HK-2 (cell line): ENCODE measurements at regions not wholly inside any gene's neighbourhood (a gene's known extent, or its start where the extent isn't known, plus 50 kb on each side); places are given as distances from the start of the nearest gene placed in this dataset.

Experiments used
- DNase-seq: peaks from one replicate; pipeline ENCODE4 v3.0.0-alpha.2; 2018; ENCODE audit not compliant: unreplicated experiment

DNA sequence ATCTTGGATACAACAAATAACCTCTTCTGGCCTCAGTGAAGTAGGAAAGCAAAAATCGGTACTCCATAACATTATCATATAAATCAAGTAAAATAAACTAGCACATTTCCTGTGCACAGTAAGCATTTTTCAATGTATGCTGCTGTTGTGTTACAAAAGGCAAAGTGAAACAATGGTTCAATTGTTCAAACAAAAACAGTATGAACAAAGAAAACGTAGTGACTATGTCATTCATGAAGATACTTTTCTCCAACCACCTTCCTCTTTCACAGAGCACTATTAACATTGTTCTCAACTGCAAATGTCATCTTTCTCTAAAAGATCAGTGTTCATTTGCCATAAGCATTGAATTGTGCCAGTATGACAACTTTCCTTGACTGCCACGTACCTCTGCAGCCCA, 318.6 kb upstream of the PRDM1 start:
- no peak for DNase-seq

DNA sequence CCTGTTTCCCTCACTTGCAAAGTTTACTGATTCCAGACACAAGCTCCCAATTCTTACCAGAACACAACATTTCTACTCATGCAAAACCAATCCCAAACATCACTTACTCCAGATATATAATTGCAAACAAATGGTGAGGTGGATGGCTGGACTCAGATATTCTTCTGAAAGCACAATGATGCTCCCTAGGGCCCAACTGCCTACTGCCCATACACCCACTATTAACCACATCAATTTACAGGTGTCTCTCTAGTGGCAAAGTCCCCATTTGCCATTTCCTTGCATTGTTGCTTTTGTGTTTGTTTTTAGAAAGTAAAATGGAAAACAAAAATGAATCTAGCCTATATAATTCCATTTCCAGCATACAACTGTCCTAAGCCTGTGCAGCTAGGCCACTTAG, 320.9 kb upstream of the PRDM1 start:
- DNase-seq = no peak

- no peak for DNase-seq
Observed at GRCh38 chr6:105764315-105764714, 321.8 kb upstream of the PRDM1 start.

DNA sequence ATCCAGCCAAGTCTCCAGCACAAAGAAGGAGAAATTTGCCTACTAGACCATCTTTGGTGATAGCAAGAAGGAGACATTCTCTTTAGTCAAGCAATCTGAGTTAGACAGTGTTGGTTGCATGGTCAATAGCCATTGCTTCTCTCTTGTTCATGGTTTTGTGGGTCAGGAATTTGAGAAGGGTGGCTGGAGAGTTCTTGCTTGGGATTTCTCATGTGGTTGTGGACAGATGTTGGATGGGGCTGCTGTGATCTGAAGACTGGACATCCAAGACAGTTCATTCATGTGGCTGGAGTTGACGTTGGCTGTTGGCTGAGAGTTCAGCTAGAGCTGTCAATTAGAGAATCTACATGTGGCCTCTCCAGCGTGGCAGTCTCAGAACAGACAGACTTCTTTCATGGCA, 322.3 kb upstream of the PRDM1 start:
- DNase-seq = no peak

DNA sequence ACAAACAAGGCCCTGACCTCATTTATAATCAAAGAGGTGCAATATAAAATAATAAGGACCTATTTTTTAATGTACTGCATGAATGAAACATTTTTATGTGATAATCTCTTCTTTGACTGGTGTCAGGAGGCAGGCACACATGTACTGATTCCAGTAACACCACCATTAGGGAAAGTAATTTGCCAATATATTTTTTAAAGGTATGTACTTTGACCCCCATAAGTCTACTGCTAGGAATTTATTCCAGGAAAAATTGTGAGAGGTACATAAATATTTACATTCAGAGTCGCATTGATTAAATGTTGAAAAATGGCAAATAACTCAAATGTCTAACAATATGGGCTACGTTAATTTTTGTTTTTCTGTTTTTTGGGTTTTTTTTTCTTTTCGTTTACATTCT, 325.4 kb upstream of the PRDM1 start:
- no peak for DNase-seq

GRCh38 chr6:105759946-105760345, 326.2 kb upstream of the PRDM1 start:
- DNase-seq = no peak

DNA sequence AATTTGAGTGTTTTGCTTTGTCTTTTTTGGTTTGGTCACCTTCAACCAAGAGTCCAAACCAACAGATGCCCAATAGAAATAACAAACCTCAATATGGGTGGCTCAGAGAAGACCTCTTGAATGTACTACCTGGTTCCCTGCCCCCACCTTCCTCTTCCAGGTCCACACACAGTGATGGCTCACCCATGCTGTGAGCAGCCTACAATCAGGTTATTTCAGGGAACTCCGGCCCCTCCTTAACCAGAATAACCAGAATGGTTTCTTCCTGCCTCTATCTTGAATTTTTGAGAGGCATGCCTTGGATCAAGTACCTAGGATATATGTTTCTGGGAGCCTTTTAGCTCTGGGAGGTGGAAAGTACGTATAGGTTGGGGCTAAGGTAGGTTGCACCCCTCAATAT, 327.1 kb upstream of the PRDM1 start:
- DNase-seq = no peak

DNA sequence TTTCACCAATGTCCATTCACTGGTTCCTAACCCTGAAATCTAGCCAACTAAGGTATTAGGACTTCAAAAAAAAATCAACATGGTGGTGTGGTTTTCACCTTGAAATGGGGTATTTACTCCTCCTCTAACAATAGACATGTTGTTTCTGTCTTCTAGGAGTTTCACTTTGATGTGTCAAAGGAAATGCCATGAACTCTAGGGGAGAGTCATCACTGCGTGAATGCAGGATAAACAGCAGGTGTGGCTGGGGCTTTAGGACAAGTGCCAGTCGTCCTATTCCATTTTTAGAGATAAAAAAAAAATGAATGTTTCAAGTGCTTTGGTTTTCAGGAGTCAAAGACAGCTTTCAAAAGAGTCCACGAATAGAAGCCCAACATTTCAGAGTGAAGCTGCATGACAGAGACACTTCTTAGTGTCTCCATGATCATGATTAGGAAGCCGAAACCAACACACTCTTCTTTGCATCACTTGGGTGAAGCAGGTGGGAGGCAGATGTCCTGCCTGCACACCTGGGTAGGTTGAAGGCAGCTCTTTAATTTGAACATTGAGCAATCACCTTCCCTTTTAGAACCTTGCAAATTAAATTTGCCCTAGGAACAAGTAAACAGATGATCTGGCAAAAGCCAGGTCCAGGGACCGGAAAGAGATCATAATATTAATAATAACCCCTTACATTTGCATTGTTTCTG, 328.5 kb upstream of the PRDM1 start:
- DNase-seq = no peak

DNA sequence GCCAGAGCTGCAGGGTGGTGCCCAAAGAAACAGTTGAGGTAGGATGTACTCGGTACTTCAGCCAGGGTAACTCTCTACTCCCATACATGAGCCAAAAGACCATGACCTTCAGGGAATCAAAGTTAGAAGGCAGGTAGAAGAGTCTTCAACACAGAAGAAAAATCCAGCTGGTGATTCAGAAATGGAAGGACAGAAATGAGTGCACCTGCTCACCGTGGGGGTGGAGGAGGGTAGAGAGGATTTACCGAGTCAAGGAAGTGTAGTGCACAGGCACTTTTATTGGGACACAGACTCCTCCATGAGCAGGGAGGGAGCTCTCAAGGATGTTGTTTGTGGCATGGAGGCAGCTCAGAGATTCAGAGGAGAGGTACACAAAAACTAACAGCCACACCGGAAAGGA, 330.3 kb upstream of the PRDM1 start:
- DNase-seq = no peak

- no peak for DNase-seq
Observed at GRCh38 chr6:105753620-105754211, 332.4 kb upstream of the PRDM1 start.

GRCh38 chr6:105753207-105753606, 332.9 kb upstream of the PRDM1 start:
- no peak for DNase-seq

GRCh38 chr6:105750089-105750488, 336.0 kb upstream of the PRDM1 start:
- no peak for DNase-seq

GRCh38 chr6:105748737-105749161, 337.4 kb upstream of the PRDM1 start:
- DNase-seq = peak; percentile 54

DNA sequence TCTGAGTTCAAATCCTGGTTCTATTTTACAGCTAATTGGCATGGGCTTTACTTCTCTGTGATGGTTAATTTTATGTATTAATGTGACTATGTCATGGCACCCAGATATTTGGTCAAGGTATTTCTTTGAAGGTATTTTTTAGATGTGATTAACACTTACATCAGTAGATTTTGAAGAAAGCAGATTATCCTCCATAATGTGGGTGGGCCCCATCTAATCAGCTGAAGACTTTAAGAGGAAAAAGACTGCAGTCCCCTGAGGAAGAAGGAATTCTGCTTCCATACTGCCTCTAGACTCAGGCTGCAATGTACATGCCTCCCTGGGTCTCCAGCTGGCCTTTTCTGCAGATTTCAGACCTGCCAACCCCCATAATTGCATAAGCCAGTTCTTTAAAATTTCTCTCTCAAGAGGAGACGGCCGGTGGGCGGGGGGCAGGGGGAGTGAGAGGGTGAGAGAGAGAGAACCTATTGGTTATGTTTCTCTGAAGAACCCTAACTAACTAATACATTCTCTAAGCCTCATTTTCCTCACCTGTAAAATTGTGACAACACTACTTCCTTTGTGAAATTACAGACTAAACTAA, 338.2 kb upstream of the PRDM1 start:
- no peak for DNase-seq

GRCh38 chr6:105746509-105746908, 339.6 kb upstream of the PRDM1 start:
- DNase-seq = no peak

DNA sequence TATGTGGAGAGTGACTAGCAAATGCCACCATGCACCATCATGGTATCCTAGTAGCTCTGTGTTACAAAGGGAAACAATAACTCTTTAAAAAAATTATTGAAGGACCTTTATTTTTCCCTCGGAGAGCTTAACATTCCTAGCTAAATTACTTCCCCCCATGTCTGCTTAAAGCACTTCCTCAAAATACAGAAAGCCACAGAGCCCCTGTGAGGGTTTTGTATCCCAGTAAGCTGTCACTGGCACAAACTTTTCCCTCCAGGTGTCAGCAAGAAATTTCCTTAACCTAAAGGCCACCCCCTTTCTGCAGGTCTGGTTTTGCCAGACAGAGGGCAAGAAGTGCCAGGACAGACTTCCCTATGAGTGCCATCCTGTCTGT, 340.0 kb upstream of the PRDM1 start:
- no peak for DNase-seq

- no peak for DNase-seq
Observed at GRCh38 chr6:105745464-105746129, 340.5 kb upstream of the PRDM1 start.

GRCh38 chr6:105744815-105745214, 341.3 kb upstream of the PRDM1 start:
- no peak for DNase-seq

DNA sequence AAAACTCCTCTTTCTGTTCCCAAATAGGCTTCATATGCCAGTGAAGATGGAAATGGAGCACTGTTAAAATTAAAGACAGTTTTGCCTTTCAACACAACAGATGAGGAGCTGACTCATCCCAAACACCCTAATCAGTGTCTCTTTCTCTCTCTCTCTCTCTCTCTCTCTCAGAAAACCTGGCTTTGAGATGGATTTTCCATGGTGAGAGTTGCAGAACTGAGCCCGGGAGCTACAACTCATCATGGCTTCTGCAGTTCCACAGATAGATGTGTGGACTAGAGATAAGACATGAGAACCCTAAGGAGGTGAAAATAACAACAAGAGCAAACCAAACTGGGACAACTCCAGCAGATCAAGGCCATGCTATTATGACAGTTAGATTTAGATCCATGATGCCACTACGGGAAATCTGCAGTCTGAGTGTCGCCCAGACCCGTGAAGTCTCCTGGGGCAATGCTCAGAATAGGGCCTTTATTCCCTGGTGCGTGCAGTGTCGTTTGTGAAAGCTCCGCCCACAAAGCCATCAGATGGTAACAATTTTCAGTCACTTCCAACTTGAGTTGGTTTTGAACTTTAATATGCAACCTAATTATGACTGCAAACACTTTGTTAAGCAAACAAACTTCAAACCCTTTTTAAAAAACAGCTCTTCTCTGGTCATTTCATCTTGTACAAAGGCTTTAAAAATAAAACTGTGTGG, 338.2 kb upstream of the PREP start:
- DNase-seq = no peak

DNA sequence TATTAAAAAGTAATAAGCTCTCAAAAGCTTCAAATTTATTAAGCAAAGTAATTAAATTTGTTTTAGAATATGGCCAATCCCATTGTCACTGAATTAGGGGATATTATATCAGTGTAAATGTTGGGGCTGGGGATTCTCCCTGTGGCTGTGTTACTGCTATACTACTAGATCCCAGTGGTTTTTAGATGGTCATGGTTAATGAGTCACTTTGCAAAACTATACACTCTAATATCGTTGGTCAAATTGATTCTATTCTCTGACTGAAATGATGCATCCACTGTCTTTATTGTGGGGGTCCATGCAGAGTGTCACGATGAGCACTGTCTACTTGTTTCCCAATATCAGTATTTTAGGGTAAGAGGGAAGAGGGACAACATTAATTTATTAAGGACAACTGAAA, 336.9 kb upstream of the PREP start:
- no peak for DNase-seq

DNA sequence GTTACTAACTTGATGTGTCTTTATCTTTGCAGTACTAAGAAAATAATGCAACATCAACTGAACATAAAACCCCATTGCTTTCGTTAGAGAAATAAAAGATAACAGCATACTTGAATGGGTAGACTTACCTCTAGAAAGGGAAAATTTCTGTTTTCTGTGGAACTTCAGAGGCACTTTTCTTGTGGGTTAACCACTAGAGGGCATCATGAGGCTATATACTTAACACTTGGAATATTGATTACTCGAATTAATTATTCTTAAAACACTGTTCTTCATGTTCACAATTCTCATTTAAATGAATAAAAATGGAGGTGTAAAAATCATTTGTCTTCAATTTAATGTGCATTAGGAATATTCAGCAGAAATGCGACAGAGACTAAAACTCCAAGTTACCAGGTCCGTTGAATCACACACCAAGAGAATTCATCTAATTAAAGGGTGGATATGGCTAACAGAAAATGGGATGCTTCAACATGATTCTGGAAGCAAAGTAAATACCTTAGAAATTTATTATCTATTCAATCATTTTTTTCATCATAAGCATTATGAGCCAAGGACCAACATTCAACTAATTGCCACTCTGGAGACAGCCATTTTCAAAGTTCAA, 330.8 kb upstream of the PREP start:
- DNase-seq = no peak

DNA sequence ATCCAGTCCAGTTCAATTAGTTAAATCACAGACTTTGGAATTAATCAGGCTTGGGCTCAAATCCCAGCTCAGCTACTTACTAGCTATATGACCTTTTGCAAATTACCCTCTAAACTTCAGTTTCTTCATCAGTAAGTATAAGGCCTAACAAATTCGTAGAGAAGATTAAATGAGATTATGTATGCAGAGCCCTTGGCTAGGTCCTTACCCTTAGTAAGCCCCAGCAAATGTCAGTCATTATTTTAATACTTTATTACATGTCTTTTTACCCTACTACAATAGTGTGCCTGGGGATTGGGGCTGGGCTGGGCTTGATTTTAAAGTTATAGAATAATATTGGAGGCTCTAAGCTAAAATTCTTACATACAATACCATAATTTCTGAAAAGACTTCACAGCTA, 326.1 kb upstream of the PREP start:
- DNase-seq = no peak
